Mammary epithelial cell (primary cell): ENCODE measurements at regions not wholly inside any gene's neighbourhood (a gene's known extent, or its start where the extent isn't known, plus 50 kb on each side); places are given as distances from the start of the nearest gene placed in this dataset.

Source experiments
- CTCF ChIP-seq, 2 donors: IDR thresholded peaks in 1 of 2; conservative IDR thresholded peaks in 1 of 2; 2 replicates each; pipeline ENCODE4 v1.5.1; 2011 to 2012; ENCODE audit warnings: inconsistent platforms in 2 of 2, low read length in 2 of 2, mild to moderate bottlenecking in 2 of 2, control low read depth in 1 of 2, low read depth in 1 of 2; ENCODE audit not compliant: insufficient read depth in 1 of 2; ENCODE audit errors: extremely low read depth in 1 of 2
- EZH2 ChIP-seq: IDR thresholded peaks from 2 replicates; pipeline ENCODE4 v1.6.1; 2012; ENCODE audit warnings: low read length, inconsistent platforms, borderline replicate concordance

GRCh38 chr4:72864898-72865297, 204.6 kb downstream of the COX18 start:
- TF ChIP-seq CTCF (conservative IDR thresholded peaks at IDR 0.05 in 1 of 2, IDR thresholded peaks at IDR 0.05 in 1 of 2; ENCODE audit: extremely low read depth in 1 of 2, insufficient read depth in 1 of 2, low read depth in 1 of 2, low read length in 2 of 2) (no peak), EZH2 (no peak)
